ENCODE measurements at regions not wholly inside any gene's neighbourhood (a gene's known extent, or its start where the extent isn't known, plus 50 kb on each side); places are given as distances from the start of the nearest gene placed in this dataset.

DNA sequence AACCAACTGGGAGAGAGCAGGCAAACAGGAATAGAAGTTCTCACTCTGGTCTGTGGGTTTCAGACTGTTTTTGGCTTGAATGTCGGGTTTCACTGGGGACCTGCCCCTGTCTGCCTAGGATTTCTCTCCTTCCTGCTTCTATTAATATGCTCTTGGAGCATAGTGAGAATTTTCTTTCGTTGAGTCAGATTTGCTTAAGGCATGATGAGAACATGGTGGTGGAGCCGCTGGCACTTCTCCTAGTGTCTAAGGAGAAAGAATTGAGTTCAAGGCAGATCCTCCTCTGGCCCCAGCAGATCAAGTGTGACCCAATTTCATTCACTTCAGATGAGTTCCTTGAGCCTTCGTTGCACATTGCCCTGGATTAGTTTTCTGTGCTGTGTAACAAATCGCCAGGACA is 103.9 kb upstream of the HS6ST1 start:
- no peak overlapping the region for H3K4me3 ChIP-seq (ENCODE audit: low read depth, low read length)
- DNase-seq (ENCODE audit: low read depth) = no peak
- TF ChIP-seq, protein P1, sequence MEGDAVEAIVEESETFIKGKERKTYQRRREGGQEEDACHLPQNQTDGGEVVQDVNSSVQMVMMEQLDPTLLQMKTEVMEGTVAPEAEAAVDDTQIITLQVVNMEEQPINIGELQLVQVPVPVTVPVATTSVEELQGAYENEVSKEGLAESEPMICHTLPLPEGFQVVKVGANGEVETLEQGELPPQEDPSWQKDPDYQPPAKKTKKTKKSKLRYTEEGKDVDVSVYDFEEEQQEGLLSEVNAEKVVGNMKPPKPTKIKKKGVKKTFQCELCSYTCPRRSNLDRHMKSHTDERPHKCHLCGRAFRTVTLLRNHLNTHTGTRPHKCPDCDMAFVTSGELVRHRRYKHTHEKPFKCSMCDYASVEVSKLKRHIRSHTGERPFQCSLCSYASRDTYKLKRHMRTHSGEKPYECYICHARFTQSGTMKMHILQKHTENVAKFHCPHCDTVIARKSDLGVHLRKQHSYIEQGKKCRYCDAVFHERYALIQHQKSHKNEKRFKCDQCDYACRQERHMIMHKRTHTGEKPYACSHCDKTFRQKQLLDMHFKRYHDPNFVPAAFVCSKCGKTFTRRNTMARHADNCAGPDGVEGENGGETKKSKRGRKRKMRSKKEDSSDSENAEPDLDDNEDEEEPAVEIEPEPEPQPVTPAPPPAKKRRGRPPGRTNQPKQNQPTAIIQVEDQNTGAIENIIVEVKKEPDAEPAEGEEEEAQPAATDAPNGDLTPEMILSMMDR (IDR thresholded peaks at IDR 0.05; ENCODE audit: control insufficient read depth, extremely low read depth, insufficient read depth) = no peak

DNA sequence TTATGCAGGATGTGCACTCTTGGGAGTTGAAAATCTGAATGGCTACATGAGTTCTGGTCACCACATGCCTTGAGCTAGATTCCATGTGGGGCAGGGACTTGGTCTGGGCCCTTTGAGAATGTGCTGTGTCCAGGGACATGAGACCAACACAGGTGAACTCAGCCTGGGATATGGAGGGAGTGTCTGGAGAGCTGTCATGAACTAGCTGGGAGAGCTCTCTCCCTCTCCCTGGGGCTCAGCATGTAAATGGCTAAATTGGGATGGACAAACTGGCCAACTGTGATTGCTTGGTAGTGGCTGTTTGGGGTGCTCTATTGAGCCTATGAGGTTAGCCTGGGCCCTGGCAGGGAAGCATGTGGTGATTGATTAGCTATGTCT is 105.1 kb upstream of the HS6ST1 start:
- no peak overlapping the region for H3K4me3 ChIP-seq (ENCODE audit: low read depth, low read length)
- DNase-seq (ENCODE audit: low read depth) = no peak
- TF ChIP-seq, protein P1 (IDR thresholded peaks at IDR 0.05; ENCODE audit: control insufficient read depth, extremely low read depth, insufficient read depth) = no peak

DNA sequence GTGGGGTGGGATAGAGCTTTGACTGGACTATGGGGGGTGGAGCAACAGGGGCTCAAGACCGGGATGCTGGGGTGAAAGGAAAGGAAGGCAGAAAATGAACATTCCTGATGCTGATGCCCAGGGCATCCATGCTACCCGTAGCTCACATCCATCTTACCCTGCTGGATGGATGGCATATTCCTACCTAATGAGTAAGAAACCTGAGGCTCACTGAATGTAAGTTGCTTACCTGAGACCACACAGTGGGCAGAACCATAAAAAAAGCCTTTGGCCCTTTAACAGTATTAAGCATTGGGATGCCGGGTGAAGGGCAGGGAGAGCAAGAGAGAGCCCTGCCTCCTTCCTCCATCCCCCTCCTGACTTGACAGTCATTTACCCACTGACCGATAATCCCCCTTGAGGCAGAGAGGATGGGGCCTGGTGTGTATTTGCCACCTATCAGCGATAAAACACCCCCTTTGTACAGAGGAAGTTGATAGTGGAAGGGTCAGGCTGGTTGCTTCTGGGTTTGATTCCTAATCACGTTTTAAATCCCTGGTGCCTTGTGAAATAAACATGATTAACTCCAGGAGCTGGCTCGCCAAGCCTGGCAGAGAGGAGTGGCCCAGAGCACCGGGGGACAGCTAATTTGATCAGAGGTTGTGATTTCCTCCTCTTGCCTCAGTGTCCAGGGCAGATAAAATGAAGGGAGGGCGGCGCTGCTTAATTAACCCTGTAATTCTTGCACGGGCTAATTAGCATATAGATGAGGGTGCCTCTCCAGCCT is 105.9 kb upstream of the HS6ST1 start:
- no peak for DNase-seq (ENCODE audit: low read depth)
- TF ChIP-seq, protein P1 (IDR thresholded peaks at IDR 0.05; ENCODE audit: control insufficient read depth, extremely low read depth, insufficient read depth) = no peak
- H3K4me3 ChIP-seq (ENCODE audit: low read depth, low read length) = no peak overlapping the region

DNA sequence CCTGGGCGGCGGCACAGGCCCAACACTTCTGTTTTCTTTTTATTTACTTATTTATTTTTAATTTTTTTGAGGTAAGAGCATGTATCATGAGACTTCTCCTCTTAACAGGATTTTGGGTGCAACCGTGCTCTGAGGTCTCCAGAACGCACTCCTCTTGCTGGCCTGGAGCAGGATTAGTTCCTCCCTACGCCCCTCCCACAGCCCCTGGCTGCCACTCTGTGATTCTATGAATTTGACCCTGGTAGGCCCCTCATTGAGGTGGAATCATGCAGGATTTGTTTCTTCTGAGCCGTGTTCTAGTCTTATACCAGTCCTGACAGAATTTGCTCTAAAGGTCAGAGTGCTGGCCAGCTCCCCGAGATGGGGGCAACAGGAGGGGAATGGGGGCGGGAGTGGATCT is 106.5 kb upstream of the HS6ST1 start:
- TF ChIP-seq, protein P1 (IDR thresholded peaks at IDR 0.05; ENCODE audit: control insufficient read depth, extremely low read depth, insufficient read depth) = no peak
- DNase-seq (ENCODE audit: low read depth) = no peak
- no peak overlapping the region for H3K4me3 ChIP-seq (ENCODE audit: low read depth, low read length)

DNA sequence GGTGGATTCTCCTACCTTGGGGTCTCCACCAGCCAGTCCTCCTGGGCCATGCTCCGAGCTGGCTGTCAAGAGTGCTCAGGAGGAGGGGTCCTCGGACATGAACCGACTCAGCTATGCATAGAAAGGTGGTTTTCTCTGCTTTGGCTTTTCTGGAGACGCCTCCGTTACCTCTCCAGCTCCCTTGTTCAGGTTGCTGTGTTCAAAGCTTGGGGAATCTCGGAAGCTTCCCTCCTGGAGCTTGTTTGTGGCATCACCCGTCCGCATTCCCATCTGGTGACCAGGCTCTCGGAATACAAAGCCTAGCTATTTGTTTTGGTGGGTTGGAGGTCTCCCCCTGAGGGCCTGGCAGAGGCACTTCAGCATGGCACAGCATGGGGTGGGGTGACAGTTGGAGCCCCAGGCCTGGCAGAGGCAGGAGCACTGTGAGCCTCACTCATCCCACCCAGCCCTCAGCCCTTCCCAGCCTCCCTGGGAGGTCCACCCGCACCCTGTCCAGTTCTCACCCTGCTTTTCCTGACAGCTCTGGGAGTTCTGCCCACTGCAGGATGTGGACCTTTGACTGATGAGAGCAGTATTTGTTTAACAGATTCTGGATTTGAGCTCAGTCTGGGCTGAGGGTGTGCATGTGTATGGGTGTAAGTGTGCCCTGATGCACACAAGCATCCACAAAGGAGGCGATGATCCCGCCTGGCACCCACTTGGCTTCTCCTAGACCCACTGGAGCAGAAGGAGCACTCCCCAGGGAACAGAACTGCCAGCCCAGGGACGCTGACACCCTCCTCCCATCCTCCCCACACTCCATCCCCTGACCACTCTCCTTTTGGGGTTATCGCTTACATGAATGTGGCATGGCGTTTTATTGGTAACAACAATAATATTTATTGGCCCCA is 107.3 kb upstream of the HS6ST1 start:
- TF ChIP-seq, protein P1 (IDR thresholded peaks at IDR 0.05; ENCODE audit: control insufficient read depth, extremely low read depth, insufficient read depth) = no peak
- H3K4me3 ChIP-seq (ENCODE audit: low read depth, low read length) = no peak overlapping the region
- no peak for DNase-seq (ENCODE audit: low read depth)

DNA sequence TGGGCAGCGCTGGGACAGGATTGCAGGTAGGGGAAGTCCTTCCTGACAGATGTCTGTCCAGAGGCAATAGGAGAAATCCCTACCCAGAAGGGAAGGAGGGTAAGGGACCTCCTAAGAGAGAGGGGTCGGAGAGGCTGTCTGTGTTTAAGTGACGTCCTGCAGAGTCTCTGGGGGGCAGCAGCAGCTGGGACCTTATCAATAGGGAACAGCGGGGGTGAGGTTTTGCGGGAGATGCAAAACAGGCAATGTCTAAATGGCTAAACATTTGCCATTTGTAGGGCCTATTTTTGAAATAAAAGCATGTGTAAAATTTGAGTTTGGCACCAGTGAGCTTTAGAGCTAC is 108.7 kb upstream of the HS6ST1 start:
- TF ChIP-seq, protein P1 (IDR thresholded peaks at IDR 0.05; ENCODE audit: control insufficient read depth, extremely low read depth, insufficient read depth) = no peak
- H3K4me3 ChIP-seq (ENCODE audit: low read depth, low read length) = no peak overlapping the region
- DNase-seq (ENCODE audit: low read depth) = no peak

All from LNCaP clone FGC (cell line).